ENCODE measurements at regions not wholly inside any gene's neighbourhood (a gene's known extent, or its start where the extent isn't known, plus 50 kb on each side); places are given as distances from the start of the nearest gene placed in this dataset.
"Not testable (repeated sequence)": the region's sequence is repeated elsewhere in the genome, so short reads cannot be mapped to it uniquely, and the experiment has no call there.

GRCh38 chr1:244155661-244156060 is 104.6 kb downstream of the ZBTB18 start:
- H3K27me3 Mint-ChIP-seq (ENCODE audit: unreplicated experiment) = peaks cover 7% of the 10 kb centered on the region
- TF ChIP-seq CTCF (IDR thresholded peaks at IDR 0.05; ENCODE audit: unreplicated experiment) = no peak
- H3K27ac Mint-ChIP-seq (ENCODE audit: unreplicated experiment) = peak overlapping the region; percentile 18
- H3K4me1 Mint-ChIP-seq (ENCODE audit: unreplicated experiment) = peaks cover 8% of the 10 kb centered on the region
- H3K9me3 Mint-ChIP-seq (ENCODE audit: unreplicated experiment) = no peaks in the 10 kb centered on the region
- H3K4me3 Mint-ChIP-seq (ENCODE audit: unreplicated experiment) = no peak overlapping the region
- H3K36me3 Mint-ChIP-seq (ENCODE audit: low read depth, unreplicated experiment) = no peaks in the 10 kb centered on the region
- no peak for DNase-seq (ENCODE audit: low spot score)

GRCh38 chr1:244156617-244157016 is 105.5 kb downstream of the ZBTB18 start:
- H3K4me3 Mint-ChIP-seq (ENCODE audit: unreplicated experiment); H3K27ac Mint-ChIP-seq (ENCODE audit: unreplicated experiment); H3K27me3 Mint-ChIP-seq (ENCODE audit: unreplicated experiment): not testable (repeated sequence)

GRCh38 chr1:244157731-244158438 is 106.8 kb downstream of the ZBTB18 start:
- no peak overlapping the region for H3K4me3 Mint-ChIP-seq (ENCODE audit: unreplicated experiment)
- no peak for TF ChIP-seq CTCF (IDR thresholded peaks at IDR 0.05; ENCODE audit: unreplicated experiment)
- H3K4me1 Mint-ChIP-seq (ENCODE audit: unreplicated experiment) = peaks cover 8% of the 10 kb centered on the region
- H3K27me3 Mint-ChIP-seq (ENCODE audit: unreplicated experiment) = peaks cover 7% of the 10 kb centered on the region
- H3K36me3 Mint-ChIP-seq (ENCODE audit: low read depth, unreplicated experiment) = no peaks in the 10 kb centered on the region
- H3K9me3 Mint-ChIP-seq (ENCODE audit: unreplicated experiment) = no peaks in the 10 kb centered on the region
- DNase-seq (ENCODE audit: low spot score) = no peak
- no peak overlapping the region for H3K27ac Mint-ChIP-seq (ENCODE audit: unreplicated experiment)

More at GRCh38 chr1:244156617-244157016, 105.5 kb downstream of the ZBTB18 start:
- H3K36me3 Mint-ChIP-seq (ENCODE audit: low read depth, unreplicated experiment); H3K9me3 Mint-ChIP-seq (ENCODE audit: unreplicated experiment); DNase-seq (ENCODE audit: low spot score); H3K4me1 Mint-ChIP-seq (ENCODE audit: unreplicated experiment): not testable (repeated sequence)

GRCh38 chr1:244159646-244160045 is 108.6 kb downstream of the ZBTB18 start:
- peaks cover 9% of the 10 kb centered on the region for H3K27me3 Mint-ChIP-seq (ENCODE audit: unreplicated experiment)
- no peaks in the 10 kb centered on the region for H3K36me3 Mint-ChIP-seq (ENCODE audit: low read depth, unreplicated experiment)
- no peaks in the 10 kb centered on the region for H3K9me3 Mint-ChIP-seq (ENCODE audit: unreplicated experiment)
- TF ChIP-seq CTCF (IDR thresholded peaks at IDR 0.05; ENCODE audit: unreplicated experiment) = no peak
- no peak overlapping the region for H3K27ac Mint-ChIP-seq (ENCODE audit: unreplicated experiment)
- DNase-seq (ENCODE audit: low spot score) = no peak
- H3K4me1 Mint-ChIP-seq (ENCODE audit: unreplicated experiment) = peaks cover 8% of the 10 kb centered on the region
- H3K4me3 Mint-ChIP-seq (ENCODE audit: unreplicated experiment) = no peak overlapping the region

GRCh38 chr1:244160455-244161235 is 109.6 kb downstream of the ZBTB18 start:
- H3K4me1 Mint-ChIP-seq (ENCODE audit: unreplicated experiment) = peaks cover 6% of the 10 kb centered on the region
- no peak for TF ChIP-seq CTCF (IDR thresholded peaks at IDR 0.05; ENCODE audit: unreplicated experiment)
- no peaks in the 10 kb centered on the region for H3K9me3 Mint-ChIP-seq (ENCODE audit: unreplicated experiment)
- no peaks in the 10 kb centered on the region for H3K36me3 Mint-ChIP-seq (ENCODE audit: low read depth, unreplicated experiment)
- no peak overlapping the region for H3K4me3 Mint-ChIP-seq (ENCODE audit: unreplicated experiment)
- no peak overlapping the region for H3K27ac Mint-ChIP-seq (ENCODE audit: unreplicated experiment)
- peaks cover 7% of the 10 kb centered on the region for H3K27me3 Mint-ChIP-seq (ENCODE audit: unreplicated experiment)
- DNase-seq (ENCODE audit: low spot score) = no peak

Measured in endothelial cell (in vitro differentiated cells).